ENCODE measurements at regions not wholly inside any gene's neighbourhood (a gene's known extent, or its start where the extent isn't known, plus 50 kb on each side); places are given as distances from the start of the nearest gene placed in this dataset.

DNA sequence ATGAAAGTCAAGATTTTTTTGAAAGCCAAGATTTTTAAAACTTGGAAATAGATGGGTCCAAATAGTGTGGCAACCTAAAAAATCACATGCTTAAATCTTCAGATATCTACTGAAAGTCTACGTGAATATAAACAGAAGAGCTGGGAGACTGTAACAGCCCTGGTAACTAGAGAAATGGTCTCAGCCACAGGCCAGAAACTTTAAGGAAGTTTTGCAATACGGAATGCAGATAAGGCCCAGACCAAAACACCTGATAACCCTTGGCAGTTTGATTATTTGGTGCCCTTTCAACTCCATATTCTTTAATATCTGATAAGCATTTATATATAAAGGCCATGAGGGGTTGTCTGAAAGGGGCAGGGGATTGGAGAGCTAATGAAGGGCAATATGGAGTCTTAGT, 537.3 kb upstream of the TGFBR2 start:
- TF ChIP-seq, protein P1, sequence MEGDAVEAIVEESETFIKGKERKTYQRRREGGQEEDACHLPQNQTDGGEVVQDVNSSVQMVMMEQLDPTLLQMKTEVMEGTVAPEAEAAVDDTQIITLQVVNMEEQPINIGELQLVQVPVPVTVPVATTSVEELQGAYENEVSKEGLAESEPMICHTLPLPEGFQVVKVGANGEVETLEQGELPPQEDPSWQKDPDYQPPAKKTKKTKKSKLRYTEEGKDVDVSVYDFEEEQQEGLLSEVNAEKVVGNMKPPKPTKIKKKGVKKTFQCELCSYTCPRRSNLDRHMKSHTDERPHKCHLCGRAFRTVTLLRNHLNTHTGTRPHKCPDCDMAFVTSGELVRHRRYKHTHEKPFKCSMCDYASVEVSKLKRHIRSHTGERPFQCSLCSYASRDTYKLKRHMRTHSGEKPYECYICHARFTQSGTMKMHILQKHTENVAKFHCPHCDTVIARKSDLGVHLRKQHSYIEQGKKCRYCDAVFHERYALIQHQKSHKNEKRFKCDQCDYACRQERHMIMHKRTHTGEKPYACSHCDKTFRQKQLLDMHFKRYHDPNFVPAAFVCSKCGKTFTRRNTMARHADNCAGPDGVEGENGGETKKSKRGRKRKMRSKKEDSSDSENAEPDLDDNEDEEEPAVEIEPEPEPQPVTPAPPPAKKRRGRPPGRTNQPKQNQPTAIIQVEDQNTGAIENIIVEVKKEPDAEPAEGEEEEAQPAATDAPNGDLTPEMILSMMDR (conservative IDR thresholded peaks at IDR 0.05; ENCODE audit: low read depth, low read length) = no peak
- DNase-seq (ENCODE audit: low read depth) = no peak
- no peak overlapping the region for H3K4me3 ChIP-seq (ENCODE audit: low read depth, low read length)

DNA sequence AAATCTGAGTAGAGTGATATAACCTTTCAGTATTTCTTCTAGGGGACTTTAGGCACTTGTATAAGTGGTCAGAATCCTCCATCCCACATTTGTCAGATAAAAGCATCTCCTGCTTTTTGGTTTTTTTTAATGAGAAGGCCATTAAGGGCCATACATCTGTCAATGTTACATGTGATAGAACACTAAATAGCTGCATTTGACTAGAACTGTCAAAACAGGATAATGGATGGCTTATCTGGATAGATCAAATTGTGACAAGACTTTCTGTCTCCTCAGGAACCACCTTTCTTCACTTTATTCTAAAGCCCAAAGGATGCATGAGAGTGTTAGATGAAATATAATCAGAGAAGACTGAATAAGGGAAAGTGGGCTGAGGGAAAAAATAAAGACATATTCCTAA, 533.4 kb upstream of the TGFBR2 start:
- DNase-seq (ENCODE audit: low read depth) = no peak
- TF ChIP-seq, protein P1 (conservative IDR thresholded peaks at IDR 0.05; ENCODE audit: low read depth, low read length) = no peak
- H3K4me3 ChIP-seq (ENCODE audit: low read depth, low read length) = no peak overlapping the region

DNA sequence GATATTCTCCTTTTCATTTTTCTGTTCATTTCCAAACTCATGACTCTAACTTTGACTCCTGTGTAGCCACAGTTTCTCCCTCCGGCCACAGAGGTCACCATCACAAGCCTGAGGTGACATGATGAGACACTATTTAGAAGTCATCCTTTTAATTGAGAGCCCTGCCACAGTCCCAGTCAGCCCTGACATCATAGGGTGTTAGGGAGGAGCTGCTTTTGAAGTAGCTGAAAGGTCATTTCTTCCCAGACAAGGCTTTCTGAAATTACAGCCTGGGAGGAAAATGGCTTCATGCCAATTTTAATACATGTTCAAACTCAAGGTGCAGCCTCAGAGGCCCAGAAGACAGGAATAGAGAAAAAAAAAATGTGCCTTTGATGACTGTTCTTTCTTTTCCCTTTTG, 532.8 kb upstream of the TGFBR2 start:
- TF ChIP-seq, protein P1 (conservative IDR thresholded peaks at IDR 0.05; ENCODE audit: low read depth, low read length) = no peak
- H3K4me3 ChIP-seq (ENCODE audit: low read depth, low read length) = no peak overlapping the region
- DNase-seq (ENCODE audit: low read depth) = no peak

DNA sequence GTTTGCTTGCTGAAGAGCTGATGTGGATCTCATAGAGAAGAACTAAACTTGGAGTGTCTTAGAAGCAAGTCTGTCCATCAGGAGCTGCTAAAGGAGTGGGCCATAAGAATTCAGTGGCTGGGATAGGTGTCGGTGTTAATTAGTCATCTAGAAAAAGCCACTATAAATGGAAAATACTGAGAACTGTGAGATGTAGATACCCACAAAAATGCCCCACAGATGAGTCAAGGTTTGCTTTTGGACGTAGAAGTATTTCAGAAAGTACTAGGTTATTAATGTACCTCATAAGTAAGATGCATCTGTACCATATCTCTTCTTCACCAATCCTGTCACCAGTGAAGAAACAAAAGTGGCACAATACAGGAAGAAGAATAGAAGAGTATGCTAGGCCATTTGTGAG, 530.9 kb upstream of the TGFBR2 start:
- TF ChIP-seq, protein P1 (conservative IDR thresholded peaks at IDR 0.05; ENCODE audit: low read depth, low read length) = no peak
- H3K4me3 ChIP-seq (ENCODE audit: low read depth, low read length) = no peak overlapping the region
- DNase-seq (ENCODE audit: low read depth) = no peak

DNA sequence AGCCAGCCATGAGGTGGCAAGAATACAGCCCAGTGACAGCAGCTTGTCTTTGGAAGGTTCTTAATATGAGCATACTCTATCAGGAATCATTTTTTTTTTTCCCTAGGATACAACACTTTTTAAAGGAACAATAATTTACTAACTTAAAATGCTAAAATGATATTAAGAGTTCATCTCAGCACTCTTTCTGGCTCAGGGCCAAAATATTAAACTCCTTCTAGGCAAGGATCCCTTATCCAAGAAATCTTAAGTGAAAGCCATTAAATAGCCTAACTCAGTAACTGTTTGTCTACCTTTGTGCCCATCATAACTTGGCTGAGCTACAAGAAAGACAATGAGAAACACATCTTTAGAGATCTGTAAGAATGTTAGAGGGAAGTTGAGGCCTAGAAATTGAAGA, 529.5 kb upstream of the TGFBR2 start:
- H3K4me3 ChIP-seq (ENCODE audit: low read depth, low read length) = no peak overlapping the region
- TF ChIP-seq, protein P1 (conservative IDR thresholded peaks at IDR 0.05; ENCODE audit: low read depth, low read length) = no peak

DNA sequence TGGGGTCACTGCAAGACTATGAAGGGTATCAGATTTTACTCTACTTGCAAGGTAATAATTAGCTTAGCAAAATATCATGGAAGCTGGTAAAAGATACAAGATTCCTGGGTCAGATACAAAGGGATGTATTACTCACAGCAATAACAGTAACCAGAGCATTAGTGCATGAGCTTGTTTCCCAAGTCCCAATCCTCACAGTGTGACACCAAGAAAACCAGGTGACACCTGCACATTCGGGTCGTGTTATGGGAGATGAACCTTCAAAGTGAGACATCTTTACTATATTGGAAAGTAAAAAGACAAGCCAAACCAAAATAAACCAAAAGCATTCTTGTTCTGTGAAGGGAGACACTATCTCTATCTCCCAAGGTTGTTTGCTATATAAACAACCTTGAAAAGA, 528.7 kb upstream of the TGFBR2 start:
- DNase-seq (ENCODE audit: low read depth) = no peak
- H3K4me3 ChIP-seq (ENCODE audit: low read depth, low read length) = no peak overlapping the region
- TF ChIP-seq, protein P1 (conservative IDR thresholded peaks at IDR 0.05; ENCODE audit: low read depth, low read length) = no peak

More for the DNA sequence above, 529.5 kb upstream of the TGFBR2 start:
- DNase-seq (ENCODE audit: low read depth) = no peak

DNA sequence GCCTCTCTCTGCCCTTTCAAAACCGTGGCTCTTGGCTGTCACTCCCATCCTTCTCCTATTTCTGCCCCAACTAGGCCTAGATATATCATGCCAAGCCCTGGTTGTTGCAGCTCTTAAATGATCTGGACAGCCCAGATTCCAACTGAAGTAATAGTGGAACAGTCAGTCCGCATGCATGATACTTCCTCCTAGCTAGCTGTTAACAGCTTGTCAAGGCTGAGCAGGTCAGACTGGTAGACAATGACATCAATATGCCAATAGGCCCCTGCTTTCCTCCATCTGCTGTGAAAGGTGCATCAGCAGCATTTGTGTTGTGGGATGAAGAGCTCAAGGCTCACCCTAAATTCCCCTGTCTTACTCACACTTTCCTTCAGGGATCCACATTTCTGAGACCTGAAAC, 527.7 kb upstream of the TGFBR2 start:
- H3K4me3 ChIP-seq (ENCODE audit: low read depth, low read length) = no peak overlapping the region
- TF ChIP-seq, protein P1 (conservative IDR thresholded peaks at IDR 0.05; ENCODE audit: low read depth, low read length) = no peak
- no peak for DNase-seq (ENCODE audit: low read depth)
